NCI-H446 (cell line): ENCODE measurements at regions not wholly inside any gene's neighbourhood (a gene's known extent, or its start where the extent isn't known, plus 50 kb on each side); places are given as distances from the start of the nearest gene placed in this dataset.

Source experiments
- DNase-seq, 2 experiments: peaks; one replicate each; lab custom pipeline; 2025; lab: John Stamatoyannopoulos, UW

DNA sequence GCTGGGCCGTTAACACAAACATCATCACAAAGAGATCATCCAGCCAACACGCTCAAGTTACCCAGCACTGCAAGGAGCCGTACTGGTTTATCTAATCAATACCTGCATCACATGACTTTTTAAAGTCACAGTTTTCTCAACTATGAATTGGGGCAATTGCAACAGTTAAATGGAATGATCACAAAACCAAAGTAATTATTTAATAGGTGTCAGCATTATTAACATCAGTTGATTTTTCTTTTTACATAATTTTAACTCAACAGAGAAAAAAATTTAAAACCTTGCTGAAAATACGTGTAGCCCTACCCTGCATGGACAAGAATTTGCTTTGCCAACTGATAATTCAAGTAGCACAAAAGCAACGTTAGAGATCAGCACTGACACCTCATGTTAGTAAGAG lies 95.7 kb upstream of the SOX9 start:
- no peak for DNase-seq

GRCh38 chr17:72030067-72030899 lies 90.5 kb upstream of the SOX9 start:
- DNase-seq: no peak

GRCh38 chr17:72031219-72031884 lies 89.5 kb upstream of the SOX9 start:
- DNase-seq: no peak

GRCh38 chr17:72033334-72033733 lies 87.5 kb upstream of the SOX9 start:
- no peak for DNase-seq

DNA sequence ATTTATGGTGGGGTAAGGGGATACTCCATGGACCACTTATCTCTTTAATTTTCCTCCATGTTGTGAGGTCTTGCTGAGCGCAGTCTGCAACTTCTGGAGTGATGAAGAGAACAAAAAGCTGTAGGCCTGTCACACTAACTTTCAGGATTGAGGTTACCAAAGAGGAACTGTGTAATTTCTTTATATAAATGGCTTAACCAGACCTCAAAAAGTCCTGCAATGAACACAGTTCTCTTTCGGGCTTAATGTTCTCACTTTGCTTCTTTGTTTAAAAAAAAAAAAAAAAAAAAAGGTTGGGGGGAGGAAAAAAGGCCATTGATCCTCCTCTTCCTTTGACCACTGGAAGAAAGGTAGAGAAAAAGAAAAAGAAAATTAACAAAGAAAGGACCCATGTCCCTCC lies 86.8 kb upstream of the SOX9 start:
- no peak for DNase-seq

DNA sequence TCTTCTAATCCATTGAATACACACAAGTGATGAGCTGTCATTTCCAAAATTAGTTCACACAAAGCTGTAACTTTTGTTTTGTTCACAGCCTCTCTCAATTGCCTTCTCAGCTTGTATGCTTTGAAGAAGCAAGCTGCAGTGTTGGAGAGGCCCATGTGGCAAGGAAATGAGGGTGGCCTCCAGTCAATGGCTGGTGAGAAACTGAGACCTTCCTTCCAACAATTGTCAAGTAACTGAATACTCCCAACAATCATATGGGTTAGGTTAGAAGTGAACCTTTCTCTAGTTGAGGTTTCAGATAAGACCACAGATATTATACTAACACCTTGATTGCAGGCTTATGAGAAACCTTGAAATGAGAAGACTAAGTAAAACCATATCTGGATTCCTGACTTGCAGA lies 82.4 kb upstream of the SOX9 start:
- DNase-seq: no peak

DNA sequence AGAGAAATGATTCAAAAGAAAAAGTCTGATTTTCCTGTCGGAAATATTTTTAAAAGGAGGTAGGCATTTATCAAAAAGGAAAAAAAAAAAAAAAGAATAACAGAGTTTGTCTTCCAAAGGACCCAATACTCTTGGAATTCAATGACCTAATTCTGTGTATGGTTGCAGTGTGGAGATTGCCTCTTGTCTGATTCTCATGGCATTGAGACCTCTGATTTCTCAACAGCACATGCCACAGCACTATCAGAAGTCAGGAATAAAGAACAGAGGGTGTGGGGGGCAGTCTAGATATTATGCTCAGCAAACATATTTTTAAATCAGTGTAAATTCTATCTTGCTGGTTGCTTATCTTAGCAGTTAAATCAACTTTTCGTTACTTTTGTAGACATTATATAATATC lies 81.3 kb upstream of the SOX9 start:
- DNase-seq: no peak

DNA sequence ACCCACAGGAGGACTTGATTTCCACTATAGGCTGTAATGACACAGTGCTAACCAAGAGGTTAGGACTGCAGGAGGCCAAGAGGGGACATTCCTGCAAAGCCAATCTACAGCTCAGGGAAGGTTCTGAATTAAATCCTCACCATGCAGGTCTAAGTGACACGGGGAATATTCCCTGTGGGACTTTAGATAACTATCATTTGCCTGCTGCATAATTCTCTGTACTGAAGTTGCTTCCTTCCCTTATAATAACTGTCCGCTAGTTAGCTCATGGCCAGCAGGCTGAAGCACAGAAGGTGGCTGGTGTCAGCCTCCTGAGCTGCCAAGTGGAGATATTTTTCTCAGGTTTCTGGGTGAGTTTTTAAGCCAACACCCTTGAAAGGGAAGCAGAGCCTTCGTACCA lies 74.6 kb upstream of the SOX9 start:
- DNase-seq: no peak

GRCh38 chr17:72046643-72047612 lies 73.9 kb upstream of the SOX9 start:
- DNase-seq: no peak

DNA sequence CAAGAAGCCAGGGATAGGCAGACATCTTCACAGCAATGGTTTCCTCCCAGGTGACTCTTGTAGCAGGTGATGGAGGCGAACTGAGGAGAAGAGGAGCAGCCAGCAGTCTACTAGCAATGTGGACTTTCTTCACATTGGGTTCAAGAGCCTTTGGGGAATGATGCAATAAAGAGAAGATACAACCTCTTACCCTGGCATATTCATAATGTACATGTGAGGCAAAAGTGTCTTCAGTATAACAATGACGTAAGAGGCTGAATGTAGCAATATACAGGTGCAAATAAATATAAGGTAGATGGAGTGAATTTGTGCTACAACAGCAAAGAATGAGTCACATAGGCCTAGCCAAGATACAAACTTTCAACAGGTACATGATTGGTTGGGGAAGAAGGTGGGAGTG lies 70.9 kb upstream of the SOX9 start:
- DNase-seq: no peak

GRCh38 chr17:72053036-72053435 lies 67.8 kb upstream of the SOX9 start:
- DNase-seq: peak in 1 of 2 experiments; percentile 73

- DNase-seq: peak; percentile 16 to 81
These were observed 67.4 kb upstream of the SOX9 start for GRCh38 chr17:72053449-72053848.

GRCh38 chr17:72056155-72056554 lies 64.7 kb upstream of the SOX9 start:
- DNase-seq: no peak

- DNase-seq: no peak
These were observed 64.0 kb upstream of the SOX9 start for GRCh38 chr17:72056727-72057290.

DNA sequence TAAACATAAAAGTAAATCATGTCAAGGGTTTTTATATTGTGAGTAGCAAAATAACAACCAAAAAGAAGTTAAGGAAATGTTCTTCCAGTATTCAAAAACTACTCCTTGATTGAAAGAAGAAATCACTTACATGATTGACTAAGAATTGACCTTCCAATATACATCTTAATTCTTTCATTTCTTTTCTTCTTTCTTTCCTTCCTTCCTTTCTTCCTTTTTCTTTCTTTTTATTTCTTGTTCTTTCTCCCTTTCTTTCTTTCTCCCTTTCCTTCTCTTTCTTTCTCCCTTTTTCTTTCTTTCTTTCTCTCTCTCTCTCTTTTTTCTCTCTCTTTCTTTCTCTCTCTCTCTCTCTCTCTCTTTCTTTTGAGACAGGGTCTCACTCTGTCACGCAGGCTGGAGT lies 60.7 kb upstream of the SOX9 start:
- DNase-seq: no peak

DNA sequence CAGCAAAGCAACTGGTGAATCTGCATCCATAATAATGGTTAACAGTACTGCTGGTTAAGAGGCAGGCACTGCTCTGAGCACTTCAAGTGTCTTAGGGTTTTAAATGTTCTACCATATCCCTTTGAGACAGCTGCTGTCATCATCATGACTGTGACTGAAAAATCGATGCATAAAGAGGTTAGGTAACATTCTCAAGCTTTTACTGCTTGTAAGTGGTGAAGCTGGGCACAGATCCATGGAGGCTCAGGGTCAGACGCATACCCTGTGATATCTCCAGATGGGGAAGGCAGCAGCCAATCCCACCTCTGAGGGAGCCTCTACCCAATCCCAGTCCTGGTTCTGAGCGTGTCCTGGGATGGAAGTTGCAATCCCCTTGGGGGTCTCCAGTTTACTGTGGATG lies 57.6 kb upstream of the SOX9 start:
- DNase-seq: no peak

- DNase-seq: no peak
These were observed 56.9 kb upstream of the SOX9 start for GRCh38 chr17:72063756-72064450.

GRCh38 chr17:72064606-72065193 lies 56.1 kb upstream of the SOX9 start:
- DNase-seq: no peak

GRCh38 chr17:72065556-72065955 lies 55.3 kb upstream of the SOX9 start:
- DNase-seq: no peak

DNA sequence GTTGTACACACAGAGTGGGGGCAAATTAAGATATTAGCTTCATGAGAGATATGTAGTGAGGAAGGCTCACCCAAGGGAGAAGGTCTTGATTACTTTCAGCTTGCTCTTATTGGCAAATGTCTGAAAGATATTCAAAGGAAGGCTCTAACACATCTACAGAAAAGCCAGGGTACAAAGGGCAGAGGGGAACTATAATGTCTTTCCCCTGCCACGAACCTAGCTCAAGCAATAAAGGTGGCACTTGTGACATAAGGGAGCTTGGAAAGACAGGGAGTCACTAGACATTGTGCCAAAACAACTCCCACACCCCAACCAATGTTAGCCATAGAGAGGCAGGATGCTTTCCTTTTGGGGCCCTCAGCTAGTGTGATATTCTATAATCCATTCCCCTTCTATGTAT lies 52.2 kb upstream of the SOX9 start:
- DNase-seq: no peak

- no peak for DNase-seq
These were observed 51.1 kb upstream of the SOX9 start for GRCh38 chr17:72069586-72070202.
